Kidney glomerular epithelial cell (primary cell): ENCODE measurements at regions not wholly inside any gene's neighbourhood (a gene's known extent, or its start where the extent isn't known, plus 50 kb on each side); places are given as distances from the start of the nearest gene placed in this dataset.
"Not testable (repeated sequence)": the region's sequence is repeated elsewhere in the genome, so short reads cannot be mapped to it uniquely, and the experiment has no call there.

Experiments used
- DNase-seq: peaks from one replicate; lab custom pipeline; 2025; lab: John Stamatoyannopoulos, UW

GRCh38 chr12:97800561-97800960 is 338.0 kb downstream of the RMST start:
- DNase-seq: no peak

- DNase-seq: no peak
Measured at GRCh38 chr12:97801471-97802059, 339.0 kb downstream of the RMST start.

GRCh38 chr12:97805146-97805545 is 342.5 kb downstream of the RMST start:
- DNase-seq: no peak

- no peak for DNase-seq
Measured at GRCh38 chr12:97813301-97813700, 350.7 kb downstream of the RMST start.

- DNase-seq: no peak
Measured at GRCh38 chr12:97821806-97822205, 359.2 kb downstream of the RMST start.

GRCh38 chr12:97835541-97835940 is 372.9 kb downstream of the RMST start:
- no peak for DNase-seq

- peak; percentile 61 for DNase-seq
Measured at GRCh38 chr12:97837401-97837800, 374.8 kb downstream of the RMST start.

GRCh38 chr12:97848051-97848450 is 385.4 kb downstream of the RMST start:
- no peak for DNase-seq

GRCh38 chr12:97854477-97854876 is 391.9 kb downstream of the RMST start:
- DNase-seq: no peak

GRCh38 chr12:97862072-97862471 is 399.5 kb downstream of the RMST start:
- no peak for DNase-seq

- no peak for DNase-seq
Measured at GRCh38 chr12:97875064-97875463, 412.5 kb downstream of the RMST start.

GRCh38 chr12:97876780-97877179 is 414.2 kb downstream of the RMST start:
- DNase-seq: no peak

- DNase-seq: no peak
Measured at GRCh38 chr12:97877404-97877803, 414.8 kb downstream of the RMST start.

GRCh38 chr12:97886511-97887176 is 424.0 kb downstream of the RMST start:
- peak; percentile 39 for DNase-seq

- not testable (repeated sequence) for DNase-seq
Measured at GRCh38 chr12:97897881-97898280, 435.3 kb downstream of the RMST start.

GRCh38 chr12:97899529-97899928 is 436.9 kb downstream of the RMST start:
- no peak for DNase-seq

- DNase-seq: no peak
Measured at GRCh38 chr12:97899956-97900355, 437.4 kb downstream of the RMST start.

GRCh38 chr12:97903356-97903755 is 440.8 kb downstream of the RMST start:
- no peak for DNase-seq

GRCh38 chr12:97907504-97907903 is 444.9 kb downstream of the RMST start:
- no peak for DNase-seq

GRCh38 chr12:97910559-97910958 is 448.0 kb downstream of the RMST start:
- DNase-seq: no peak

- no peak for DNase-seq
Measured at GRCh38 chr12:97912943-97913342, 450.3 kb downstream of the RMST start.

- peak; percentile 76 for DNase-seq
Measured at GRCh38 chr12:97921979-97922722, 459.5 kb downstream of the RMST start.

- DNase-seq: no peak
Measured at GRCh38 chr12:97923546-97923945, 460.9 kb downstream of the RMST start.
